SK-N-MC (cell line): ENCODE measurements at regions not wholly inside any gene's neighbourhood (a gene's known extent, or its start where the extent isn't known, plus 50 kb on each side); places are given as distances from the start of the nearest gene placed in this dataset.
A peak's percentile ranks its signal among the peaks of the same experiment; 100 is the strongest.
"Not testable (repeated sequence)": the region's sequence is repeated elsewhere in the genome, so short reads cannot be mapped to it uniquely, and the experiment has no call there.

Experiments
- DNase-seq: peaks from one replicate; pipeline ENCODE4 v3.0.0-alpha.2; 2011; ENCODE audit warnings: low read depth, low spot score
- H3K27ac ChIP-seq: fragments of 200-600 bp; sonication (generic); 2 replicates; pipeline ENCODE4 v1.5.1; 2016; ENCODE audit warnings: mixed run types
- H3K36me3 ChIP-seq: fragments of 200-600 bp; sonication (generic); 2 replicates; pipeline ENCODE4 v1.6.1; 2017; ENCODE audit warnings: antibody characterized with exemption, low read length, mixed read lengths; ENCODE audit not compliant: insufficient read depth
- H3K4me3 ChIP-seq: fragments of 200-600 bp; sonication (generic); 2 replicates; pipeline ENCODE4 v1.5.1; 2016
- H3K9ac ChIP-seq: fragments of 200-600 bp; sonication (generic); 2 replicates; pipeline ENCODE4 v1.8.0; 2017; ENCODE audit warnings: mixed run types, mixed read lengths; ENCODE audit not compliant: insufficient read length
- H3K9me3 ChIP-seq: fragments of 200-600 bp; sonication (generic); 2 replicates; pipeline ENCODE4 v1.6.1; 2017; ENCODE audit warnings: low read depth, mild to moderate bottlenecking, antibody characterized with exemption, low read length, moderate library complexity, mixed read lengths
- EZH2 ChIP-seq: fragments of 200-600 bp; sonication (generic); IDR thresholded peaks from one replicate; pipeline ENCODE4 v1.6.1; 2017; ENCODE audit warnings: antibody characterized with exemption
- FOXP2 ChIP-seq: optimal IDR thresholded peaks from 2 replicates; pipeline ENCODE3; 2011; ENCODE audit warnings: mild to moderate bottlenecking, moderate library complexity; ENCODE audit not compliant: insufficient read depth; ENCODE audit errors: extremely low read length, control extremely low read depth
- POLR2AphosphoS5 ChIP-seq: IDR thresholded peaks from 2 replicates; pipeline ENCODE4 v1.6.1; 2012; ENCODE audit warnings: mild to moderate bottlenecking, low read depth, low read length, borderline replicate concordance

DNA sequence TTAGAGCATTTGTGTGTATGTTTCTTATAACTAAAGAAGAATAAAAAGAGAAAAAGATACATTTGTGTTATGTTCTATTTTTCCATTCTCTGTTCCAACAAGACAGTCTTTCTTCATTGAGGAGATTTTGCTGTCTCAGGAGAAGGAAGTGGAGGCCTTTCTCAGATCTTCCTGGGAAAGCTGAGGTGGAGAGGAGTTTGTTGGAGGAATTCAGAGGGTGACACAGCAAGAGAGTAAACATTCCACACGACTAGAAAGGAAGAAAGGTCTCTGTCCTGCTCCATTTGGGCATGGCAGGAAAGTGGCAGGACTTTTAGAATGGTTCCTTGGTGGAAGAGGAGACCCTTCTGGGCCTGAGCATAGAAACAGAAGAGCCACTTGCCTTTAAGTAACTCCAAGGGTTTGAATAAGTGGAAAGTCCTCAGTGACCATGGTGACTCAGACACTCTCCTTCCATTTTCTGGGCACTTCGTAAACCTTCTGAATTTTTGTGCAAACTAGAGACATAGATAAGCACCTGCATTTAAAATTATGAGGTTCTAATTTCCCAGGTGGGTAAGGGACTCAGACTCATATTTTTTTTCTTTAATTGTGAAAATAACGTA is 52.3 kb upstream of the COL5A2 start:
- no peaks in the 10 kb centered on the region for H3K9me3 ChIP-seq
- TF ChIP-seq EZH2 (no peak), POLR2AphosphoS5 (no peak), FOXP2 (no peak)
- no peaks in the 10 kb centered on the region for H3K36me3 ChIP-seq
- DNase-seq, result no peak
- H3K27ac ChIP-seq, result no peak overlapping the region
- no peak overlapping the region for H3K4me3 ChIP-seq
- no peak overlapping the region for H3K9ac ChIP-seq

DNA sequence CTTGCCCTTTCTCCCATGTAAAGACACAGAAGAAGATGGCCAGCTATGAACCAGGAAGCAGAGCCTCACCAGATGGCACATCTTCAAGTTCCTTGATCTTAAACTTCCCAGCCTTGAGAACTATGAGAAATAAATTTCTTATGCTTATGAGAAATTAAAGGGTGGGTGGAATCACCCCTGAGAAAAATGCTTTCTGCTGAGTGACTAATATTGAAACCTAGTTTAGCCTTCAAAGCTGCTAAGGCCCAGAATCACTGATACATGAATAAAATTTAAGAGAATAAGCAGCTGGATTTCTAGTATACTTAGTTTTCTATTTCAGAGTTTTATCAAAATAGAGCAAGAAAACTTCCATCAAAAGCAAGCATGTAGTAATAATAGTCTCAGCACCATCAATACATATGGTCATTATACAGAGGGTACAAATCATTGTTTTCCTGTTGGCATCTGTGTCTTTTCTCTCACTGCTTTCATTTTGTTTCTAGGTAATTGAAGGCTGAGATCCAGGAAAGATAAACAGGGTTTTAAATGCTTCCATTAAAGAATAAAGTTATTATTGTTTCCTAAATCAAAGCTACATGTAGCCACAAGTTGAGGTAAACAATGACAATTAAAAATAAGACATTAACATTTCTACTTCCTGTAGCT is 53.3 kb upstream of the COL5A2 start:
- Histone ChIP-seq H3K9ac (no peak overlapping the region), H3K36me3 (no peaks in the 10 kb centered on the region), H3K27ac (no peak overlapping the region), H3K4me3 (no peak overlapping the region), H3K9me3 (no peaks in the 10 kb centered on the region)
- no peak for DNase-seq
- no peak for TF ChIP-seq FOXP2
- no peak for TF ChIP-seq POLR2AphosphoS5
- TF ChIP-seq EZH2, result no peak

DNA sequence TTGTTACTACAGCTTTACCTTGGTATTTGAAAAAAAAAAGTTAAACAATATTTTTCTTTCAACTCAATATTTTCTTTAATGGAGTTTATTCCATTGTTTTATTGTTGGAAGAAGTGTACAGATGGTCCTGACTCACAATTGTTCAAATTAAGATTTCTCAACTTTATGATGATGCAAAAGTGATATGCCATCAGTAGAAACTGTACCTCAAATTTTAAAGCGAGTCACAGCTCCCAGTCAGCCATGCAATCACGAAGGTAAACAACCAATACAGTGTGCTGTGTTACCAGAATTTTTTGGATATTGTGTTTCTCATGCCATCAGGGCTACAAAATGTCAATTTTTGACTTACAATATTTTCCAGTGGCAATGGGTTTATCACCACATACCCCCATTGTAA is 54.0 kb upstream of the COL5A2 start:
- Histone ChIP-seq H3K9me3 (no peaks in the 10 kb centered on the region), H3K4me3 (no peak overlapping the region), H3K36me3 (no peaks in the 10 kb centered on the region), H3K27ac (no peak overlapping the region), H3K9ac (no peak overlapping the region)
- no peak for DNase-seq
- TF ChIP-seq POLR2AphosphoS5 (no peak), FOXP2 (no peak), EZH2 (no peak)

DNA sequence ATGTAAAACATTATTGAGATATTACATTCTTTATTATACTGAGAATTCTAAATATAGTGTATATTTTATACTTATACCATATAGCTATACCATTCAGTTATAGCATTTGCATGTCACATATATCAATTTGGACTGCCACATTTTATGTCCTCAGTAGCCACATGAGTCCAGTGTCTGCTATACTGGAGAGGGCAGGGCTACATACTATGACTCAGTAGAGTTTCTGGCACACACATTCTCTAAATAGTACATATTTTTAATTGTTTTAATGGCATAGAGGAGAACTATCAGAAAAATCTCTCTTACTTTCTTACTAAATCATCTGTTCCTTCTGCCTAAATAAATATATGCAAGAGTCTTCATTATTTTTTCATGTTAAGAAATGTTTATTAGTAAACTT is 55.4 kb upstream of the COL5A2 start:
- H3K36me3 ChIP-seq, result no peaks in the 10 kb centered on the region
- no peak overlapping the region for H3K27ac ChIP-seq
- no peaks in the 10 kb centered on the region for H3K9me3 ChIP-seq
- DNase-seq, result no peak
- H3K4me3 ChIP-seq, result no peak overlapping the region
- H3K9ac ChIP-seq, result no peak overlapping the region
- TF ChIP-seq EZH2 (no peak), POLR2AphosphoS5 (no peak), FOXP2 (no peak)

GRCh38 chr2:189236066-189236465 is 56.5 kb upstream of the COL5A2 start:
- Histone ChIP-seq H3K4me3 (no peak overlapping the region), H3K36me3 (no peaks in the 10 kb centered on the region), H3K27ac (no peak overlapping the region), H3K9me3 (no peaks in the 10 kb centered on the region), H3K9ac (no peak overlapping the region)
- no peak for DNase-seq
- no peak for TF ChIP-seq EZH2
- TF ChIP-seq POLR2AphosphoS5, result no peak
- no peak for TF ChIP-seq FOXP2

- H3K9ac ChIP-seq, result no peak overlapping the region
- no peaks in the 10 kb centered on the region for H3K36me3 ChIP-seq
- no peaks in the 10 kb centered on the region for H3K9me3 ChIP-seq
- H3K4me3 ChIP-seq, result no peak overlapping the region
- DNase-seq, result no peak
- TF ChIP-seq POLR2AphosphoS5 (no peak), FOXP2 (no peak), EZH2 (no peak)
- no peak overlapping the region for H3K27ac ChIP-seq
Observed at GRCh38 chr2:189238903-189239302, 59.3 kb upstream of the COL5A2 start.

DNA sequence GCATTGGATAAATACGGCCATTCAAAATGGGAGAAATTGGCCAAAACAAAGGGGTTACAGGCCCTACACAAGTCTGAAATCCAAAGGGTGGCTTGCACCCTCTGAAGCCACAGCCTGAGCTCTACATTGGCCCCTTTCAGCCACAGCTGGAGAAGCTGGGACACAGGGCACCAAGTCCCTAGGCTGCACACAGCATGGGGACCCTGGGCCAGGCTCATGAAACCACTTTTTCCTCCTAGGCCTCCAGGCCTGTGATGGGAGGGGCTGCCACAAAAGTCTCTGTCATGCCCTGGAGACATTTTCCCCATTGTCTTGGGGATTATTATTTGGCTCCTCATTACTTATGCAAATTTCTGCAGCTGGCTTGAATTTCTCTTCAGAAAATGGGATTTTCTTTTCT is 64.3 kb upstream of the COL5A2 start:
- DNase-seq, H3K9me3 ChIP-seq, H3K36me3 ChIP-seq, H3K27ac ChIP-seq, H3K4me3 ChIP-seq, H3K9ac ChIP-seq: not testable (repeated sequence)

DNA sequence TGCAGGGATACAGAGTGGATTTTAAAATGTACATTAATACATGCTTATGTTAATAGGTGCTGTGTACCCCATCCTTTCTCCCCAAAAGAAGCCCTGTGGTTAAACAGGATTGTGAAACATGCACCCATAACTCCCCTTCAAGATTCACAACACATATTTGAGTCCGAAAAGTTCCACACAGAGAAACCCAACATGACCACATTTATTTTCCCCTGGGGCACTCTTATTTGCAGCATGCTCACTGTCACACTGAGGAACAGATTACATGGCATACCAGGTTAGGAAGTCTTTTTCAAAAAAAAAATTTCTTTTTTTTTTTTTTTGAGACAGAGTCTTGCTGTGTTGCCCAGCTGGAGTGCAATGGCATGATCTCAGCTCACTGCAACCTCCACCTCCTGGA is 67.7 kb upstream of the COL5A2 start:
- no peak for DNase-seq
- no peak overlapping the region for H3K27ac ChIP-seq

DNA sequence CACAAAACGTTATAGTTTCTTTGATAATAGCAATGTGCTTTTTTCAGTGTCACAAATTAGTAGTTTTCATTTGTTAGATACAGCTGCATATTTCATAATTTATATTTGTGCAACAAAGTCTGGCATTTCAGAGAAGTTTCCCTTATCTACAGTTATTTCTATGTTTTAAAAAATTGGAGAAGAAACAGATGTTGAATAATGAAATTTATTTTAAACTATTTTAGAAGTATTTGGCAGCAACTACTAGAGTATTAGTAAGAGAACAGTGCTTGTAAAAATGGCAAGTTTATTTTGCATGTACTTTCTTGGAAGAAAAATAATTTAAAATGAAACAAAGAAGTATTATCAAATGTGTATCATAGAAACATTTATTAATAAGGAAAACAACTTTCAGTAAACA is 68.6 kb upstream of the COL5A2 start:
- TF ChIP-seq POLR2AphosphoS5, result no peak
- no peaks in the 10 kb centered on the region for H3K9me3 ChIP-seq
- peak overlapping the region; percentile 42 for H3K9ac ChIP-seq
- DNase-seq, result no peak
- H3K27ac ChIP-seq, result peak overlapping the region; percentile 79
- H3K4me3 ChIP-seq, result peak overlapping the region; percentile 24
- H3K36me3 ChIP-seq, result no peaks in the 10 kb centered on the region

More for the DNA sequence above, 67.7 kb upstream of the COL5A2 start:
- no peak for TF ChIP-seq POLR2AphosphoS5
- no peak for TF ChIP-seq FOXP2
- TF ChIP-seq EZH2, result no peak
- no peak overlapping the region for H3K4me3 ChIP-seq
- H3K9me3 ChIP-seq, result no peaks in the 10 kb centered on the region
- no peaks in the 10 kb centered on the region for H3K36me3 ChIP-seq
- no peak overlapping the region for H3K9ac ChIP-seq
